Motor neuron (in vitro differentiated cells): ENCODE measurements at regions not wholly inside any gene's neighbourhood (a gene's known extent, or its start where the extent isn't known, plus 50 kb on each side); places are given as distances from the start of the nearest gene placed in this dataset.

ENCODE experiments used
- ATAC-seq, 8 experiments: fragments of 200-7000 bp; cut with Tn5 transposase; replicated peaks in 6 of 8; 2 replicates each; pipeline ENCODE4 v1.8.0; 2021; ENCODE audit warnings: mild to moderate bottlenecking in 8 of 8, moderate library complexity in 8 of 8
- H3K27ac ChIP-seq, 2 donors: fragments of 250-450 bp; sonication (Bioruptor Pico); 2 replicates each; pipeline ENCODE4 v1.9.0; 2021; ENCODE audit warnings: antibody characterized with exemption in 2 of 2, mild to moderate bottlenecking in 2 of 2, moderate library complexity in 1 of 2
- H3K4me1 ChIP-seq, 2 donors: fragments of 250-450 bp; sonication (Bioruptor Pico); replicated peaks in 1 of 2; 2 replicates each; pipeline ENCODE4 v1.6.1; 2021; ENCODE audit warnings: antibody characterized with exemption in 2 of 2, mild to moderate bottlenecking in 2 of 2, moderate library complexity in 1 of 2
- H3K4me3 ChIP-seq, 5 donors: fragments of 250-450 bp; sonication (Bioruptor Pico); 2 replicates each; pipeline ENCODE4 v1.9.0; 2021; ENCODE audit warnings: antibody characterized with exemption in 5 of 5, mild to moderate bottlenecking in 5 of 5, moderate library complexity in 4 of 5
- WGBS, 10 experiments: fragments of 450-650 bp; shearing (Covaris generic); methylation state at CpG; one replicate each; pipeline ENCODE4 v1.0.0; 2022; 5-methylcytosine and 5-hydroxymethylcytosine counted together
- in situ Hi-C, 9 experiments: fragments of 400-800 bp; cut with MboI; loops; one replicate each; pipeline ENCODE4 v1.15.0; 2021; ENCODE audit warnings: low sequenced_read_pairs in 9 of 9, low pct_unique_long_range_greater_than_20kb in 2 of 9; ENCODE audit not compliant: unreplicated experiment in 9 of 9

DNA sequence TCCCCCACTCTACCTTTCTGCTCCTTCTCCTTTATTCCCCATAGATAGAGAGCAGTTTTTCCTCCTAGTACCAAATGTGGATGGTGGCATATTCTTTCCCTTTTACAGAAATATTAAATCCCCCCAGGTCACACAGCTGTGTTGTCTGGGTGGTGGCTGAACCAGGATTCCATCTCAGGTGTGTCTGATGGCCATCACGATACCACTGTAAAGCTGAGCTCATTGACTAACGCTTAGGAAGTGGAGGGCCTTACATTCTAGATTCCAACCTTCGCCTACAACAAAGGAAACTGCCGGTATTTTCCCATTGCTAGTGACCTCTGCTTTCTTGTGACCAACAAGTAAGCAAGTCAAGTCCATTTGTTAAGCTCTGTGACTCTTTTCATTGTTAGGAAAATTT lies 131.9 kb upstream of the KLF4 start:
- Histone ChIP-seq H3K27ac (no peak overlapping the region), H3K4me1 (peaks cover 6% of the 10 kb centered on the region in 2 donors), H3K4me3 (no peak overlapping the region)
- ATAC-seq, result no peak
- WGBS, 10 experiments, result 71 to 100% (median 83%) methylated on average over 1 to 3 of the region's 4 CpGs; no CpG with 5 or more reads in 4 of the 10 experiments
- in situ Hi-C loops, result no loop called here

DNA sequence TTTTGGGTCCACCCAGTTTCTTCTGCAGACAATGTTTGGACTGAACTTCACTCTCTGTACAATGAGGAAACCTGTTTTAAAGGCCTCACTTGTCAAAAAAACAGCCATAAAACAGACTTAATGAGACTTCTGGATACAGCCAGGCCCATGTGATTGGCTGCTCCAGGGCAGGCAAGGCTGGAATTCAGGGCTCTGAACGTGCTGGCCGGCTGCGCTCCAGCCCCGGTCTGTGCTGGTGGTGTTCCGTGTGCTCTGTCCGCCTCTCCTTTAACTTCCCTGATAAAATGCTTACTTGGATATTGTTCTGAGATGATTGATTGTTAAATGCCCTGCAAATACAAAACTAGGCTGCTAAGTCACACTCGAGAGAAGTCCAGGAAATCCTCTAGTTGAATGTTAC lies 131.2 kb upstream of the KLF4 start:
- peak in 5 of 8 experiments; percentile 82 to 99 (median 99) for ATAC-seq
- 27 to 60% (median 55%) methylated on average over 1 to 7 of the region's 7 CpGs; no CpG with 5 or more reads in 5 of the 10 experiments for WGBS, 10 experiments
- H3K4me3 ChIP-seq, result no peak overlapping the region
- in situ Hi-C loops, result no loop called here
- peaks cover 6% of the 10 kb centered on the region in 2 donors for H3K4me1 ChIP-seq
- H3K27ac ChIP-seq, result no peak overlapping the region

GRCh38 chr9:107620236-107620635 lies 130.7 kb upstream of the KLF4 start:
- WGBS, 10 experiments, result 78 to 100% (median 100%) methylated on average over 1 to 4 of the region's 6 CpGs; no CpG with 5 or more reads in 3 of the 10 experiments
- in situ Hi-C loops, result no loop called here
- Histone ChIP-seq H3K4me1 (peaks cover 6% of the 10 kb centered on the region in 2 donors), H3K4me3 (no peak overlapping the region), H3K27ac (no peak overlapping the region)
- peak in 1 of 8 experiments; percentile 10 for ATAC-seq

GRCh38 chr9:107615321-107615720 lies 125.8 kb upstream of the KLF4 start:
- in situ Hi-C loops, result no loop called here
- no peaks in the 10 kb centered on the region for H3K4me1 ChIP-seq
- H3K27ac ChIP-seq, result no peak overlapping the region
- no peak overlapping the region for H3K4me3 ChIP-seq
- 67 to 100% (median 79%) methylated on average over 1 of the region's 1 CpG; no CpG with 5 or more reads in 4 of the 10 experiments for WGBS, 10 experiments
- peak in 3 of 8 experiments; percentile 59 to 85 (median 65) for ATAC-seq

- WGBS, 10 experiments, result 20 to 97% (median 89%) methylated on average over 1 to 4 of the region's 5 CpGs; no CpG with 5 or more reads in 3 of the 10 experiments
- in situ Hi-C loops, result no loop called here
- H3K27ac ChIP-seq, result no peak overlapping the region
These were observed 125.2 kb upstream of the KLF4 start for GRCh38 chr9:107614765-107615164.

GRCh38 chr9:107613321-107613720 lies 123.8 kb upstream of the KLF4 start:
- no peak for ATAC-seq

More at GRCh38 chr9:107614765-107615164, 125.2 kb upstream of the KLF4 start:
- Histone ChIP-seq H3K4me1 (no peaks in the 10 kb centered on the region), H3K4me3 (no peak overlapping the region)
- ATAC-seq, result peak in 1 of 8 experiments; percentile 16

GRCh38 chr9:107612136-107612535 lies 122.6 kb upstream of the KLF4 start:
- in situ Hi-C loops, result no loop called here
- Histone ChIP-seq H3K4me1 (no peaks in the 10 kb centered on the region), H3K4me3 (no peak overlapping the region), H3K27ac (no peak overlapping the region)
- no peak for ATAC-seq
- 38 to 100% (median 87%) methylated on average over 2 to 5 of the region's 5 CpGs; no CpG with 5 or more reads in 4 of the 10 experiments for WGBS, 10 experiments

More at GRCh38 chr9:107613321-107613720, 123.8 kb upstream of the KLF4 start:
- in situ Hi-C loops, result no loop called here
- Histone ChIP-seq H3K4me3 (no peak overlapping the region), H3K27ac (no peak overlapping the region), H3K4me1 (no peaks in the 10 kb centered on the region)
- WGBS, 10 experiments, result 83 to 100% (median 100%) methylated on average over 1 of the region's 1 CpG; no CpG with 5 or more reads in 4 of the 10 experiments

DNA sequence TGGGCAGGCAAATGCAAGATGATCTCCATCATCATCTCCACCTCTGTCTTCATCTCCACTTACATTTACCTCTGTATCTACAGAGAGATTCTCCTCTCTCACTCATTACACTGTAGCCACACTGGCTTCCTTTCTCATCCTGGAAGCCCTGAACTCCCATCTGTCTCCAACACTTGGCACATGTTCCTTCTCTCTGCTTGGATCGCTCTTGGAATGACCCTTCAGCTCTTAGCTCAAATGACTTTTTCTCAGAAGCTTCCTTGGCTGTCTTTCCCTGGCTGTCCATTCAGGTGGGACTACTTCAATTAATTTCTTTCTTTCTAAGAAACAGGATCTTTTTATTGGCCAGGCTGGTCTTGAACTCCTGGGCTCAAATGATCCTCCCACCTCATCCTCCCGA lies 120.0 kb upstream of the KLF4 start:
- ATAC-seq, result no peak
- in situ Hi-C loops, result no loop called here
- H3K27ac ChIP-seq, result no peak overlapping the region
- no peak overlapping the region for H3K4me3 ChIP-seq
- no peaks in the 10 kb centered on the region for H3K4me1 ChIP-seq
- WGBS, 10 experiments, result 17 to 100% (median 67%) methylated on average over 1 to 2 of the region's 2 CpGs; no CpG with 5 or more reads in 3 of the 10 experiments

- H3K27ac ChIP-seq, result no peak overlapping the region
- H3K4me1 ChIP-seq, result no peaks in the 10 kb centered on the region
- no peak overlapping the region for H3K4me3 ChIP-seq
- 43 to 100% (median 82%) methylated on average over 1 to 6 of the region's 8 CpGs; no CpG with 5 or more reads in 1 of the 10 experiments for whole genome bisulfite sequencing, 10 experiments
- in situ Hi-C loops, result no loop called here
- ATAC-seq, result no peak
These were observed 116.7 kb upstream of the KLF4 start for GRCh38 chr9:107606149-107606790.

DNA sequence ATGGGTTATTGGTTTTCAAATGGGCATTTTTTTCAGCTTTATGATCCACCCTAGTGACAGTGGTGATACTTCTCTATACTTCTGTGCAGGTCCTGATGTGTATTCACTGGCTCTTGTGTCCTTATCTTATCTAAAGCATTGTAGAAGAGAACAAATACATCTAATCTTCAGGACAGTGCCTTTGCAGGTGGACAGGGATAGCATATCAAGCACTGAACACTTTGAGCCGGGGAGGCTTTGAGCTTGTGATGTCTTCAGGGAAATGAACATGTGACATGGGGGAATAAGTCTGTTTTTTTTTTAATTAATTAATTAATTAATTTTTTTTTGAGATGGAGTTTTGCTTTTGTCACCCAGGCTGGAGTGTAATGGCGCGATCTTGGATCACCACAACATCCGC lies 115.5 kb upstream of the KLF4 start:
- in situ Hi-C loops, result no loop called here
- H3K4me3 ChIP-seq, result no peak overlapping the region
- ATAC-seq, result no peak
- H3K27ac ChIP-seq, result no peak overlapping the region
- 20 to 100% (median 73%) methylated on average over 1 to 4 of the region's 4 CpGs; no CpG with 5 or more reads in 4 of the 10 experiments for WGBS, 10 experiments
- H3K4me1 ChIP-seq, result no peaks in the 10 kb centered on the region

DNA sequence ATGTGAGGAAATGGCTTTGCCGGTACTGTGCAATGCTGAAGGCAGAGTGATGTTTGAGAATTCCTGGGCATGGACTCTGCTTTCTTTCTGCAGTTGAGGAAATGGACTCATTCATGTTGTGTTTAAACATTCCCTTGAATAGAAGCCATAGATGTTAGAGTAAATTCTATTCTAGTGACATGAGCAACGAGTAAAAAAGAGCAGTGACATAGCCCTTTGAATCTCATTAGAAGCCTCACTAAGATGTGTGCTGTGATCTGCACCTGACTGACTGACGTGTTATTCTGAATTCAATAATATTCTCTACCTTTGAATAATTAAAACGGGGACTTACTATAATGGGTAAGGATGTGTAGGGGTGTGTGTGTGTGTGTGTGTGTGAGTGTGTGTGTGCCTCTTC lies 113.7 kb upstream of the KLF4 start:
- peak in 3 of 8 experiments; percentile 33 to 71 (median 53) for ATAC-seq
- 40 to 100% (median 65%) methylated on average over 1 to 3 of the region's 4 CpGs; no CpG with 5 or more reads in 4 of the 10 experiments for WGBS, 10 experiments
- in situ Hi-C loops, result no loop called here
- no peak overlapping the region for H3K27ac ChIP-seq
- no peak overlapping the region for H3K4me3 ChIP-seq
- no peaks in the 10 kb centered on the region for H3K4me1 ChIP-seq

GRCh38 chr9:107600060-107600573 lies 110.5 kb upstream of the KLF4 start:
- no peak overlapping the region for H3K4me3 ChIP-seq
- H3K27ac ChIP-seq, result no peak overlapping the region
- H3K4me1 ChIP-seq, result no peaks in the 10 kb centered on the region
- peak in 4 of 8 experiments; percentile 22 to 54 (median 37) for ATAC-seq
- in situ Hi-C loops, result no loop called here
- 42 to 100% (median 82%) methylated on average over 1 to 3 of the region's 3 CpGs; no CpG with 5 or more reads in 3 of the 10 experiments for WGBS, 10 experiments

DNA sequence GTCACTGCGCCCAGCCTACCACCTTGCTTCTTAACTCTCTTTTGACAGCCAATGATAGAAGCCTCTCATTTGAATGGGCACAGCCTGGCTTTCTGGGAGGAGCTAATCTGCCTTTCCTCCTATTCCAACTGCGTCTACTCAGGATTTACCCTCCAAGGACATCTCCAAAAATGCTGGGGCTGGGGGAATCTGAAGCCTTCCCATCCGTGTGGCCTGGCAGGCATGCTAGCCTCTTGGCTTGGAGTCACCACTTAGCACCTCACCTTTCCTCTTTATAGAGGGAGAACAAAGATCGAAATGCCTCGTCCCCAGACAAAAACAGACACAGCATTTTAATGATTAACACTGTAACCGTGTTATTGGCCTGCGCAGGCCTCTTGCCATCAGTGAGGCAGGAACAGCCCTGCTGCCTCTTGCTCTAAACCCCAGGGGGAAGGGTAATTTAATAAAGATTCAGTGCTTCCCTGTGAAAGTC lies 108.2 kb upstream of the KLF4 start:
- 40 to 100% (median 60%) methylated on average over 1 to 4 of the region's 7 CpGs; no CpG with 5 or more reads in 3 of the 10 experiments for WGBS, 10 experiments
- ATAC-seq, result no peak
- in situ Hi-C loops, result loop anchor here in 1 of 9 experiments (25.0 kb wide), 1 partner anchor 90 kb away; no protein-coding TSS in a partner anchor

More for the DNA sequence above, 108.2 kb upstream of the KLF4 start:
- Histone ChIP-seq H3K27ac (no peak overlapping the region), H3K4me1 (no peaks in the 10 kb centered on the region), H3K4me3 (no peak overlapping the region)
